Sigmoid colon (tissue), 4 donors: ENCODE measurements at regions not wholly inside any gene's neighbourhood (a gene's known extent, or its start where the extent isn't known, plus 50 kb on each side); places are given as distances from the start of the nearest gene placed in this dataset.

Experiments
- EP300 ChIP-seq, 4 donors: sonication (generic); formaldehyde crosslinking; IDR thresholded peaks; one replicate each; pipeline ENCODE4 v1.6.1; 2017; ENCODE audit warnings: antibody characterized with exemption in 4 of 4
- POLR2A ChIP-seq, 2 donors: fragments of 450-650 bp; IDR thresholded peaks; one replicate each; pipeline ENCODE4 v1.6.1; 2016; ENCODE audit warnings: antibody characterized with exemption in 2 of 2, mild to moderate bottlenecking in 2 of 2, moderate library complexity in 2 of 2
- TF ChIP-seq, protein P1 (sequence below), 4 experiments: fragments of 450-650 bp in 3 of 4; fragments of 200-600 bp in 1 of 4; IDR thresholded peaks; one replicate each; pipeline ENCODE4 v1.5.1; 2016 to 2019; ENCODE audit warnings: antibody characterized with exemption in 4 of 4, mild to moderate bottlenecking in 3 of 4, moderate library complexity in 2 of 4

DNA sequence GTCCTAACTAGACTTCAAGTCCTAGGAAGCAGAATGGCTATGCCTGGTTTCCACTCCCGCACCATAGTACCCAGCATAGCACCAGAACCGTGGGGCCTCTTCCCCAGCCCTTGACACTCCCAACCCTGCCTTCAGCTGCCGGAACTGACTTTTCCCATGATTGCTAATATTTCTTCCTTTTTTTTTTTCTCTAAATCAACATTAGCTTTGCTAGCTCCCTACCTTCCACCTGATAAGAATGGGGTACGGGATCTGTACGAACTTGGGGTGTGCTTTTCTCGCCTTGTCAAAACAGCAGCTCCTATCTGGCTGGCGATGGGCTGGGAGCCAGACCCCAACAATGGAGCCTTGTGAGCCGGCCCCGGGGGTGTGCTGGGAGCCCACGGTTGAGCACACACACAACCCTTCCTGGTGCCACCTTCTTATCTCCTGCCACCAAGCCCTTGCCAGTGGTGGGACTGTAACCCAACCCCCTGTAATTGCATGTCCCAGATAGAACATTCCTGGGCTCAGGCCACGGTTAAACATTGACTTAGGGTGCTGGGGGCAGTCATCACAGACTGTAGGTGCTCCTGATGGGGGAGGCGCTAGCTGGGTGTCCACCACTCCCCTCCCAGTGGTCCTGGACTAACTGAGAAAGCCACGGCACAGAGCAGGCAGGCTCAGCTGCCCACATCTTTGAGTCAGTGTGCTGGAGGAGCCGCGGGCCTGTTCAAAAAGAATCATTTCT lies 213.0 kb upstream of the HAAO start:
- TF ChIP-seq, protein P1, sequence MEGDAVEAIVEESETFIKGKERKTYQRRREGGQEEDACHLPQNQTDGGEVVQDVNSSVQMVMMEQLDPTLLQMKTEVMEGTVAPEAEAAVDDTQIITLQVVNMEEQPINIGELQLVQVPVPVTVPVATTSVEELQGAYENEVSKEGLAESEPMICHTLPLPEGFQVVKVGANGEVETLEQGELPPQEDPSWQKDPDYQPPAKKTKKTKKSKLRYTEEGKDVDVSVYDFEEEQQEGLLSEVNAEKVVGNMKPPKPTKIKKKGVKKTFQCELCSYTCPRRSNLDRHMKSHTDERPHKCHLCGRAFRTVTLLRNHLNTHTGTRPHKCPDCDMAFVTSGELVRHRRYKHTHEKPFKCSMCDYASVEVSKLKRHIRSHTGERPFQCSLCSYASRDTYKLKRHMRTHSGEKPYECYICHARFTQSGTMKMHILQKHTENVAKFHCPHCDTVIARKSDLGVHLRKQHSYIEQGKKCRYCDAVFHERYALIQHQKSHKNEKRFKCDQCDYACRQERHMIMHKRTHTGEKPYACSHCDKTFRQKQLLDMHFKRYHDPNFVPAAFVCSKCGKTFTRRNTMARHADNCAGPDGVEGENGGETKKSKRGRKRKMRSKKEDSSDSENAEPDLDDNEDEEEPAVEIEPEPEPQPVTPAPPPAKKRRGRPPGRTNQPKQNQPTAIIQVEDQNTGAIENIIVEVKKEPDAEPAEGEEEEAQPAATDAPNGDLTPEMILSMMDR (IDR thresholded peaks at IDR 0.05): no peak
- TF ChIP-seq POLR2A (IDR thresholded peaks at IDR 0.05): no peak
- no peak for TF ChIP-seq EP300 (IDR thresholded peaks at IDR 0.05)
